OCI-LY7 (cell line): ENCODE measurements at regions not wholly inside any gene's neighbourhood (a gene's known extent, or its start where the extent isn't known, plus 50 kb on each side); places are given as distances from the start of the nearest gene placed in this dataset.

Experiments
- BruUV-seq: library from RNA; stranded (reverse); fragments of 400-500 nt; replicated peaks from 2 replicates; lab custom pipeline; 2021; lab: Mats Ljungman, UMichigan
- CTCF ChIA-PET: fragments of 300-600 bp; sonication (Branson Sonifier 250); formaldehyde crosslinking; loops from one replicate; lab custom pipeline; 2022; ENCODE audit warnings: antibody characterized with exemption; ENCODE audit not compliant: unreplicated experiment; lab: Charles Lee
- POLR2A ChIA-PET: fragments of 300-600 bp; sonication (Branson Sonifier 250); formaldehyde crosslinking; loops from one replicate; lab custom pipeline; 2022; ENCODE audit warnings: antibody characterized with exemption; lab: Charles Lee
- DNase-seq: peaks from one replicate; pipeline ENCODE4 v3.0.0-alpha.2; 2015; ENCODE audit warnings: low spot score
- H2AFZ ChIP-seq: fragments of 200-600 bp; sonication (generic), shearing (Covaris generic); 2 replicates; pipeline ENCODE4 v1.6.1; 2014; ENCODE audit warnings: mild to moderate bottlenecking, antibody characterized with exemption, low read length, moderate library complexity
- H3K27ac ChIP-seq: fragments of 200-600 bp; sonication (generic); 2 replicates; pipeline ENCODE4 v1.5.1; 2014; ENCODE audit warnings: mixed run types, low read depth, mild to moderate bottlenecking, moderate library complexity, low read length, inconsistent platforms; ENCODE audit not compliant: poor library complexity, severe bottlenecking
- H3K36me3 ChIP-seq: fragments of 200-600 bp; sonication (generic); 2 replicates; pipeline ENCODE4 v1.6.1; 2014; ENCODE audit warnings: mild to moderate bottlenecking, antibody characterized with exemption, low read length, moderate library complexity, mixed read lengths; ENCODE audit not compliant: insufficient read depth
- H3K4me1 ChIP-seq: fragments of 200-600 bp; sonication (generic); 2 replicates; pipeline ENCODE4 v1.5.1; 2014; ENCODE audit warnings: mild to moderate bottlenecking, low read length; ENCODE audit not compliant: insufficient read depth, poor library complexity, severe bottlenecking
- H3K4me2 ChIP-seq: fragments of 200-600 bp; sonication (generic); 2 replicates; pipeline ENCODE4 v1.6.1; 2014; ENCODE audit warnings: mild to moderate bottlenecking, low read length
- H3K4me3 ChIP-seq: fragments of 200-600 bp; sonication (generic); 2 replicates; pipeline ENCODE4 v1.5.1; 2014; ENCODE audit warnings: mild to moderate bottlenecking, low read depth, low read length; ENCODE audit not compliant: poor library complexity, severe bottlenecking
- H3K79me2 ChIP-seq: fragments of 200-600 bp; sonication (generic); 2 replicates; pipeline ENCODE4 v1.6.1; 2016; ENCODE audit warnings: low read depth, mild to moderate bottlenecking, low read length, moderate library complexity, mixed read lengths; ENCODE audit not compliant: insufficient read depth
- H3K9me2 ChIP-seq: fragments of 200-600 bp; sonication (generic); 2 replicates; pipeline ENCODE4 v1.6.1; 2016; ENCODE audit warnings: mild to moderate bottlenecking, low read length, mixed read lengths; ENCODE audit not compliant: insufficient read depth
- H3K9me3 ChIP-seq: fragments of 200-600 bp; sonication (generic); 2 replicates; pipeline ENCODE4 v1.6.1; 2014; ENCODE audit warnings: mild to moderate bottlenecking, mixed run types, low read length, mixed read lengths
- H4K20me1 ChIP-seq: fragments of 200-600 bp; sonication (generic); 2 replicates; pipeline ENCODE4 v1.6.1; 2014; ENCODE audit warnings: mild to moderate bottlenecking, antibody characterized with exemption, low read length, moderate library complexity, mixed read lengths; ENCODE audit not compliant: insufficient read depth
- EZH2phosphoT487 ChIP-seq: fragments of 200-600 bp; sonication (generic); IDR thresholded peaks from 2 replicates; pipeline ENCODE4 v1.6.1; 2018; ENCODE audit warnings: low read depth, borderline replicate concordance, mild to moderate bottlenecking, mixed run types, antibody characterized with exemption, low read length, moderate library complexity, mixed read lengths
- intact Hi-C: fragments of 100-400 bp; cut with micrococcal nuclease; formaldehyde crosslinking; loops from one replicate; pipeline ENCODE4 v1.10.0; 2022; ENCODE audit not compliant: unreplicated experiment
- TF ChIP-seq, protein P1 (sequence below): fragments of 200-600 bp; sonication (generic); conservative IDR thresholded peaks from 2 replicates; pipeline ENCODE4 v1.5.1; 2014; ENCODE audit warnings: mild to moderate bottlenecking, antibody characterized with exemption, low read length, moderate library complexity, mixed read lengths

DNA sequence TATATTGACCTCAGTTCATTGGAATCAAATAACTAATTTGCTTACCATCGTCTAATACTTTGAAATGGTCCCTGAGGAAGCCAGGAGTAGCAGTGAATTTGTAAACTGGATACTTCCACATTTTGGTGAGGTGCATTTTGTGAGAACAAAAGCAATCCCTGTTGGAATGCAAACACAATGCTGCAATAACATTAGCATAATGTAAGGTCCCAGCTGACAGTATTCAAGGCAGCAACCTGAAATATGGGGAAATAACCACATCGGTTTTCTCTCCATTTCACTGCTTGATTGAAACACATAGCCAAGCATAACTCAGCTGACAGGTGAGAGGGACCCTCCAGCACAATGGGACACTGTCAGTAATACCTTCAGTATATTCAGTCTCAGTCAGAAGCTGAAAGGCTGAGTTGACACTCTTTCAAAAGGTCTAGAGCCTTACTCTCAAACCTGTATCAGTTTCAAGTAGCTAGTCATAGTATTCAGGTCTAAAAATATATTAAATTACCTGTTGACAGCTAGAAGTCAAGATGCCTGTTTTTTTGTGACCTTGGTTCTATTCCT, 1311.9 kb upstream of the NRXN1 start:
- ChIA-PET POLR2A (no interaction called here), CTCF (no interaction called here)
- Histone ChIP-seq H3K79me2 (no peaks in the 10 kb centered on the region), H3K4me3 (no peak overlapping the region), H3K4me1 (no peaks in the 10 kb centered on the region), H3K36me3 (no peaks in the 10 kb centered on the region), H3K9me3 (no peaks in the 10 kb centered on the region), H3K4me2 (no peak overlapping the region), H2AFZ (no peak overlapping the region; the same call in 1 of the 2 replicates), H3K9me2 (no peaks in the 10 kb centered on the region), H4K20me1 (no peaks in the 10 kb centered on the region), H3K27ac (no peak overlapping the region)
- BruUV-seq, result no TSS peak
- DNase-seq, result no peak
- TF ChIP-seq EZH2phosphoT487, result no peak
- TF ChIP-seq, protein P1, sequence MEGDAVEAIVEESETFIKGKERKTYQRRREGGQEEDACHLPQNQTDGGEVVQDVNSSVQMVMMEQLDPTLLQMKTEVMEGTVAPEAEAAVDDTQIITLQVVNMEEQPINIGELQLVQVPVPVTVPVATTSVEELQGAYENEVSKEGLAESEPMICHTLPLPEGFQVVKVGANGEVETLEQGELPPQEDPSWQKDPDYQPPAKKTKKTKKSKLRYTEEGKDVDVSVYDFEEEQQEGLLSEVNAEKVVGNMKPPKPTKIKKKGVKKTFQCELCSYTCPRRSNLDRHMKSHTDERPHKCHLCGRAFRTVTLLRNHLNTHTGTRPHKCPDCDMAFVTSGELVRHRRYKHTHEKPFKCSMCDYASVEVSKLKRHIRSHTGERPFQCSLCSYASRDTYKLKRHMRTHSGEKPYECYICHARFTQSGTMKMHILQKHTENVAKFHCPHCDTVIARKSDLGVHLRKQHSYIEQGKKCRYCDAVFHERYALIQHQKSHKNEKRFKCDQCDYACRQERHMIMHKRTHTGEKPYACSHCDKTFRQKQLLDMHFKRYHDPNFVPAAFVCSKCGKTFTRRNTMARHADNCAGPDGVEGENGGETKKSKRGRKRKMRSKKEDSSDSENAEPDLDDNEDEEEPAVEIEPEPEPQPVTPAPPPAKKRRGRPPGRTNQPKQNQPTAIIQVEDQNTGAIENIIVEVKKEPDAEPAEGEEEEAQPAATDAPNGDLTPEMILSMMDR, result no peak
- intact Hi-C loops, result no loop called here

DNA sequence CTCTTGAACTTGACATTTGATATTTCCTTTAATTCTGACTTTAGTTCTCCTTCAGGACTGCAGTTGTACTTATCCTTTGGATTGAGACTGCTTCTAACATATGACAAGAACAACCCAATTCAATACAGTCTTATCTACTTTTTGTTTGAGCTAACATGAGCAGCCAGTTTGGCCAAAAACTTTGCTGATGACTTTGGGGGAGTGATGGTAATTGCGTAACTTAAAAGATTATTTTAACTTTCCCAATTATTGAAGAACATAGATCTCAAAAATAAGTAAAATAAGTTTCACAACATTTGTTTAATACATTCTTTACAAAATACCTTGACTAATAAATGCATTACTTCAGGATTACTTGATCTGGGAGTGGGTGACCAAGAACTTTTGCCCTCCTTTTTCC, 1311.1 kb upstream of the NRXN1 start:
- Histone ChIP-seq H3K4me3 (no peak overlapping the region), H3K9me2 (no peaks in the 10 kb centered on the region), H2AFZ (no peak overlapping the region), H3K9me3 (no peaks in the 10 kb centered on the region), H4K20me1 (no peaks in the 10 kb centered on the region), H3K27ac (no peak overlapping the region), H3K79me2 (no peaks in the 10 kb centered on the region), H3K4me1 (no peaks in the 10 kb centered on the region), H3K4me2 (no peak overlapping the region), H3K36me3 (no peaks in the 10 kb centered on the region)
- POLR2A ChIA-PET, result no interaction called here
- no peak for DNase-seq
- intact Hi-C loops, result no loop called here
- BruUV-seq, result no TSS peak
- TF ChIP-seq EZH2phosphoT487, result no peak
- TF ChIP-seq, protein P1, result no peak
- CTCF ChIA-PET, result no interaction called here

DNA sequence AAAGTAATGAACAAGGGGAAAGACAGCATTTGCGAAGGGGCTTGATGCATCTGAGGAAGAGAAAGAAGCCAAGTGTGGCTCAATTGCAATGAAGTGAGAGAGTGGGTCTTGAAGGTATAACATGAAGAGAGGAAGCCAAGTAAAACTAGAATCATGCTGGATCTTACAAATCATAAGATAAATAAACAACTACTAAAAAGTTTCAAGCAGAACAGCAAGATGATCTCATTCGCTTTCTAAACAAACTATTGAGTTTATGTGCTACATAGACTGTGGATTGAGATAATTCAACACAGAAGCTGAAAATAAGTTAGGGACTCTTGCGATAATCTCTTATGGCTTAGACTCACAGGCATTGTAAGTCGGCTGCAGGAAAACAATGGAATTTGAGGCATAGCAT, 1310.5 kb upstream of the NRXN1 start:
- Histone ChIP-seq H3K79me2 (no peaks in the 10 kb centered on the region), H3K27ac (no peak overlapping the region), H3K4me3 (no peak overlapping the region), H3K36me3 (no peaks in the 10 kb centered on the region), H2AFZ (no peak overlapping the region), H3K4me2 (no peak overlapping the region), H4K20me1 (no peaks in the 10 kb centered on the region), H3K4me1 (no peaks in the 10 kb centered on the region), H3K9me2 (no peaks in the 10 kb centered on the region), H3K9me3 (no peaks in the 10 kb centered on the region)
- no TSS peak for BruUV-seq
- TF ChIP-seq EZH2phosphoT487, result no peak
- TF ChIP-seq, protein P1, result no peak
- CTCF ChIA-PET, result no interaction called here
- intact Hi-C loops, result no loop called here
- no peak for DNase-seq
- POLR2A ChIA-PET, result no interaction called here
